A673 (cell line): ENCODE measurements at regions not wholly inside any gene's neighbourhood (a gene's known extent, or its start where the extent isn't known, plus 50 kb on each side); places are given as distances from the start of the nearest gene placed in this dataset.

Experiments
- BruUV-seq: library from RNA; stranded (reverse); fragments of 400-500 nt; replicated peaks from 2 replicates; lab custom pipeline; 2021; lab: Mats Ljungman, UMichigan
- CTCF ChIA-PET: fragments of 300-600 bp; sonication (Branson Sonifier 250); formaldehyde crosslinking; loops from one replicate; lab custom pipeline; 2022; ENCODE audit warnings: antibody characterized with exemption; lab: Charles Lee
- POLR2A ChIA-PET: fragments of 300-600 bp; sonication (Branson Sonifier 250); formaldehyde crosslinking; loops from one replicate; lab custom pipeline; 2022; ENCODE audit warnings: antibody characterized with exemption; ENCODE audit not compliant: low non-redundant PET; lab: Charles Lee
- DNase-seq: peaks from one replicate; pipeline ENCODE4 v3.0.0-alpha.2; 2015; ENCODE audit warnings: low spot score
- H3K27ac ChIP-seq: fragments of 200-600 bp; sonication (generic); 2 replicates; pipeline ENCODE4 v1.5.1; 2016; ENCODE audit warnings: mixed run types, low read depth, mild to moderate bottlenecking, mixed read lengths, antibody characterized with exemption, low read length; ENCODE audit not compliant: poor library complexity, severe bottlenecking
- H3K27me3 ChIP-seq: fragments of 200-600 bp; sonication (generic); replicated peaks from 2 replicates; pipeline ENCODE4 v1.6.1; 2017; ENCODE audit warnings: mixed run types, low read depth, mild to moderate bottlenecking, mixed read lengths, antibody characterized with exemption, low read length; ENCODE audit not compliant: insufficient read depth, poor library complexity
- H3K36me3 ChIP-seq: fragments of 200-600 bp; sonication (generic); 2 replicates; pipeline ENCODE4 v1.6.1; 2016; ENCODE audit warnings: mixed run types, mild to moderate bottlenecking, mixed read lengths, antibody characterized with exemption, low read length; ENCODE audit not compliant: insufficient read depth, poor library complexity, severe bottlenecking
- H3K4me1 ChIP-seq: fragments of 200-600 bp; sonication (generic); 2 replicates; pipeline ENCODE4 v1.6.1; 2017; ENCODE audit warnings: mixed run types, mild to moderate bottlenecking, mixed read lengths, antibody characterized with exemption, low read length; ENCODE audit not compliant: insufficient read depth, poor library complexity, severe bottlenecking
- H3K4me3 ChIP-seq: fragments of 200-600 bp; sonication (generic); 2 replicates; pipeline ENCODE4 v1.5.1; 2016; ENCODE audit warnings: low read depth, mixed run types, mild to moderate bottlenecking, mixed read lengths, low read length; ENCODE audit not compliant: poor library complexity, severe bottlenecking
- H3K9me3 ChIP-seq: fragments of 200-600 bp; sonication (generic); 2 replicates; pipeline ENCODE4 v1.6.1; 2016; ENCODE audit warnings: mixed run types, low read depth, mild to moderate bottlenecking, mixed read lengths, antibody characterized with exemption, low read length; ENCODE audit not compliant: poor library complexity, severe bottlenecking
- CTCF ChIP-seq: fragments of 300-800, 200-600 bp; sonication (generic); conservative IDR thresholded peaks from 2 replicates; pipeline ENCODE4 v1.5.1; 2017; ENCODE audit warnings: low read depth, mild to moderate bottlenecking, antibody characterized with exemption, low read length, moderate library complexity, mixed read lengths
- EZH2 ChIP-seq: fragments of 200-600 bp; sonication (generic); IDR thresholded peaks from 2 replicates; pipeline ENCODE4 v1.6.1; 2017; ENCODE audit warnings: borderline replicate concordance, low read depth, mild to moderate bottlenecking, mixed read lengths, antibody characterized with exemption, low read length; ENCODE audit not compliant: poor library complexity, severe bottlenecking
- intact Hi-C: fragments of 100-400 bp; cut with micrococcal nuclease; formaldehyde crosslinking; loops from one replicate; pipeline ENCODE4 v1.10.0; 2022; ENCODE audit not compliant: unreplicated experiment

DNA sequence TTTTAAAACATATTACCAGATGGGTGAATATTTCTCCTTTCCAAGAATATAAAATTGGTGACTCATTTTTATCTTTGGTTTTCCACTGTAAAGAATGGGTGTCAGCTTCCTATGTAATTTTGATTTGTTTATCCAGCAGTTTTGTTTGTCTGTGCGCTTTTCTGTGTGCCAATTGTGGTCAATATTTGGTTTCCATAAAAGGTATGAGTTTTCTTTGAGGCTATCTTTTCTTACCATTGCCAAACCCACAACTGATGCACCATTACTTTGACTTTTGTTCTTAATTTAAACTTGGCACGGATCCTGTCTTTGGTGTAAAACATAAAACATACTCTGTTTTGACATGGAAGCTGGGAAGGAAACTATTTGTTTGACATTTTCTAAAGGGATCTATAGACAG, 78.8 kb upstream of the NAV3 start:
- TF ChIP-seq EZH2 (no peak), CTCF (no peak)
- no TSS peak for BruUV-seq
- intact Hi-C loops = no loop called here
- no peaks in the 10 kb centered on the region for H3K9me3 ChIP-seq
- no peak overlapping the region for H3K4me3 ChIP-seq
- H3K27ac ChIP-seq = no peak overlapping the region
- CTCF ChIA-PET = no interaction called here
- H3K27me3 ChIP-seq = no peaks in the 10 kb centered on the region
- H3K4me1 ChIP-seq = no peaks in the 10 kb centered on the region
- no peak for DNase-seq
- POLR2A ChIA-PET = no interaction called here
- no peaks in the 10 kb centered on the region for H3K36me3 ChIP-seq

GRCh38 chr12:77746096-77746495, 84.6 kb upstream of the NAV3 start:
- Histone ChIP-seq H3K36me3 (no peaks in the 10 kb centered on the region), H3K27me3 (no peaks in the 10 kb centered on the region), H3K27ac (no peak overlapping the region), H3K4me3 (no peak overlapping the region), H3K9me3 (no peaks in the 10 kb centered on the region), H3K4me1 (no peaks in the 10 kb centered on the region)
- intact Hi-C loops = no loop called here
- no peak for TF ChIP-seq EZH2
- TF ChIP-seq CTCF = no peak
- CTCF ChIA-PET = no interaction called here
- no TSS peak for BruUV-seq
- no peak for DNase-seq
- POLR2A ChIA-PET = no interaction called here

DNA sequence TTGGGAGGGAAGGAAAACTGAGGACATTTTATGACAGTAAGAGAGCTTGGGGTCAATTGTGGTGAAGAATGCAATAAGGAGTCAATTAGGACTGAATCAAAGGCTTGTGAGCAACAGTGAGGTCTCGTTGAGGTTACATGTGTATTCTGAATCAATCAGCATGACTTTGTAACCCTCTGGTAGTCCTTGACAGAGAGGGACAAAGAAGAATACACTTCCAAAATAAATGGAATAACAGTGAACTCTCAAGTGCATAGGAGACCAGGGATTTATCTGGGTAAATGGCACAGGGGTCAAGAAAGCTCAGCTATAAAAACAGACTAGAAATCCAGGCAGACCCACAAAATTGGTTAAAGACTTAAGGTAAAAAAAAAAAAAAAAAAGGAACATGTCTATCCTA, 85.1 kb upstream of the NAV3 start:
- TF ChIP-seq CTCF (no peak), EZH2 (no peak)
- BruUV-seq = no TSS peak
- intact Hi-C loops = no loop called here
- no peak overlapping the region for H3K27ac ChIP-seq
- H3K27me3 ChIP-seq = no peaks in the 10 kb centered on the region
- ChIA-PET CTCF (no interaction called here), POLR2A (no interaction called here)
- H3K4me3 ChIP-seq = no peak overlapping the region
- DNase-seq = no peak
- no peaks in the 10 kb centered on the region for H3K4me1 ChIP-seq
- no peaks in the 10 kb centered on the region for H3K36me3 ChIP-seq
- H3K9me3 ChIP-seq = no peaks in the 10 kb centered on the region
